HCT116 (cell line): ENCODE measurements at regions not wholly inside any gene's neighbourhood (a gene's known extent, or its start where the extent isn't known, plus 50 kb on each side); places are given as distances from the start of the nearest gene placed in this dataset.

ENCODE experiments used
- CTCF ChIP-seq, 3 experiments: fragments of 200-600 bp in 1 of 3; sonication (generic) in 1 of 3; IDR thresholded peaks in 2 of 3; conservative IDR thresholded peaks in 1 of 3; 2 replicates each; pipeline ENCODE4 v1.5.1; 2012 to 2017; ENCODE audit warnings: low read depth in 2 of 3, low read length in 2 of 3, antibody characterized with exemption in 1 of 3, borderline replicate concordance in 1 of 3, control low read depth in 1 of 3, mild to moderate bottlenecking in 1 of 3, mixed read lengths in 1 of 3, mixed run types in 1 of 3, moderate library complexity in 1 of 3; ENCODE audit not compliant: insufficient read depth in 1 of 3
- JUND ChIP-seq: IDR thresholded peaks from 2 replicates; pipeline ENCODE4 v1.6.1; 2012
- RAD21 ChIP-seq: IDR thresholded peaks from 2 replicates; pipeline ENCODE4 v1.6.1; 2012; ENCODE audit warnings: low read depth, mild to moderate bottlenecking
- SRF ChIP-seq: IDR thresholded peaks from 2 replicates; pipeline ENCODE4 v1.6.1; 2012; ENCODE audit warnings: low read depth

- TF ChIP-seq SRF (no peak), CTCF (IDR thresholded peaks at IDR 0.05 in 2 of 3, conservative IDR thresholded peaks at IDR 0.05 in 1 of 3; ENCODE audit: borderline replicate concordance in 1 of 3, insufficient read depth in 1 of 3, low read depth in 2 of 3, low read length in 2 of 3) (no peak), JUND (no peak), RAD21 (no peak)
Measured at GRCh38 chr6:11410539-11411307, 126.8 kb upstream of the TMEM170B start.
